ENCODE measurements at regions not wholly inside any gene's neighbourhood (a gene's known extent, or its start where the extent isn't known, plus 50 kb on each side); places are given as distances from the start of the nearest gene placed in this dataset.

- TF ChIP-seq, protein P1, sequence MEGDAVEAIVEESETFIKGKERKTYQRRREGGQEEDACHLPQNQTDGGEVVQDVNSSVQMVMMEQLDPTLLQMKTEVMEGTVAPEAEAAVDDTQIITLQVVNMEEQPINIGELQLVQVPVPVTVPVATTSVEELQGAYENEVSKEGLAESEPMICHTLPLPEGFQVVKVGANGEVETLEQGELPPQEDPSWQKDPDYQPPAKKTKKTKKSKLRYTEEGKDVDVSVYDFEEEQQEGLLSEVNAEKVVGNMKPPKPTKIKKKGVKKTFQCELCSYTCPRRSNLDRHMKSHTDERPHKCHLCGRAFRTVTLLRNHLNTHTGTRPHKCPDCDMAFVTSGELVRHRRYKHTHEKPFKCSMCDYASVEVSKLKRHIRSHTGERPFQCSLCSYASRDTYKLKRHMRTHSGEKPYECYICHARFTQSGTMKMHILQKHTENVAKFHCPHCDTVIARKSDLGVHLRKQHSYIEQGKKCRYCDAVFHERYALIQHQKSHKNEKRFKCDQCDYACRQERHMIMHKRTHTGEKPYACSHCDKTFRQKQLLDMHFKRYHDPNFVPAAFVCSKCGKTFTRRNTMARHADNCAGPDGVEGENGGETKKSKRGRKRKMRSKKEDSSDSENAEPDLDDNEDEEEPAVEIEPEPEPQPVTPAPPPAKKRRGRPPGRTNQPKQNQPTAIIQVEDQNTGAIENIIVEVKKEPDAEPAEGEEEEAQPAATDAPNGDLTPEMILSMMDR (IDR thresholded peaks at IDR 0.05; ENCODE audit: low read depth, low read length): no peak
- no peak for TF ChIP-seq EZH2phosphoT487 (IDR thresholded peaks at IDR 0.05; ENCODE audit: low read depth)
Observed at GRCh38 chr2:212943351-212943750, 208.1 kb downstream of the IKZF2 start.

All from OCI-LY3 (cell line).